Endodermal cell (in vitro differentiated cells): ENCODE measurements at regions not wholly inside any gene's neighbourhood (a gene's known extent, or its start where the extent isn't known, plus 50 kb on each side); places are given as distances from the start of the nearest gene placed in this dataset.

Experiments
- DNase-seq: peaks from one replicate; pipeline ENCODE4 v3.0.0-alpha.2; 2017
- H3K27ac ChIP-seq: 2 replicates; pipeline ENCODE4 v1.5.1; 2013; ENCODE audit warnings: mild to moderate bottlenecking, low read depth, low read length, moderate library complexity
- H3K27me3 ChIP-seq: 2 replicates; pipeline ENCODE4 v1.6.1; 2013; ENCODE audit warnings: mild to moderate bottlenecking, low read length, moderate library complexity; ENCODE audit not compliant: insufficient read depth, control insufficient read depth, poor library complexity, severe bottlenecking
- H3K36me3 ChIP-seq: 2 replicates; pipeline ENCODE4 v1.7.0; 2013; ENCODE audit warnings: mild to moderate bottlenecking, low read length, moderate library complexity; ENCODE audit not compliant: control insufficient read depth, insufficient read depth
- H3K4me1 ChIP-seq: one replicate; pipeline ENCODE4 v1.7.0; 2013; ENCODE audit warnings: low read length; ENCODE audit not compliant: control insufficient read depth, insufficient read depth
- H3K4me3 ChIP-seq: 2 replicates; pipeline ENCODE4 v1.5.1; 2013; ENCODE audit warnings: mild to moderate bottlenecking, low read length, moderate library complexity
- H3K9ac ChIP-seq: 2 replicates; pipeline ENCODE4 v1.6.1; 2013; ENCODE audit warnings: mild to moderate bottlenecking, low read length, moderate library complexity; ENCODE audit not compliant: poor library complexity, severe bottlenecking; ENCODE audit errors: extremely low read depth
- H3K9me3 ChIP-seq: 2 replicates; pipeline ENCODE4 v1.6.1; 2013; ENCODE audit warnings: mild to moderate bottlenecking, low read length, moderate library complexity; ENCODE audit not compliant: control insufficient read depth
- H3K27ac Mint-ChIP-seq: 2 replicates; pipeline ENCODE4 v1.8.0; 2020; ENCODE audit warnings: mixed read lengths
- H3K27me3 Mint-ChIP-seq: 2 replicates; pipeline ENCODE4 v1.8.0; 2021; ENCODE audit warnings: mild to moderate bottlenecking, mixed read lengths; ENCODE audit not compliant: insufficient read depth
- H3K36me3 Mint-ChIP-seq: 2 replicates; pipeline ENCODE4 v1.8.0; 2020; ENCODE audit warnings: low read depth, mixed read lengths
- H3K4me1 Mint-ChIP-seq: 2 replicates; pipeline ENCODE4 v1.8.0; 2020; ENCODE audit warnings: mixed read lengths
- H3K4me3 Mint-ChIP-seq: 2 replicates; pipeline ENCODE4 v1.8.0; 2020; ENCODE audit warnings: mild to moderate bottlenecking, moderate library complexity, mixed read lengths
- H3K9me3 Mint-ChIP-seq: 2 replicates; pipeline ENCODE4 v1.8.0; 2020; ENCODE audit warnings: mild to moderate bottlenecking, mixed read lengths
- WGBS, 2 experiments: methylation state at CpG; one replicate each; pipeline versions ENCODE4 v1.1.5 to v1.1.7; 2013; ENCODE audit warnings: missing lambda C conversion rate in 2 of 2, mixed read lengths in 1 of 2; ENCODE audit not compliant: insufficient coverage in 1 of 2, insufficient read length in 1 of 2; 5-methylcytosine and 5-hydroxymethylcytosine counted together
- TF ChIP-seq, protein P1 (sequence below): fragments of 200-600 bp; sonication (generic); conservative IDR thresholded peaks from 2 replicates; pipeline ENCODE4 v1.5.0; 2021; ENCODE audit warnings: antibody characterized with exemption, mild to moderate bottlenecking

DNA sequence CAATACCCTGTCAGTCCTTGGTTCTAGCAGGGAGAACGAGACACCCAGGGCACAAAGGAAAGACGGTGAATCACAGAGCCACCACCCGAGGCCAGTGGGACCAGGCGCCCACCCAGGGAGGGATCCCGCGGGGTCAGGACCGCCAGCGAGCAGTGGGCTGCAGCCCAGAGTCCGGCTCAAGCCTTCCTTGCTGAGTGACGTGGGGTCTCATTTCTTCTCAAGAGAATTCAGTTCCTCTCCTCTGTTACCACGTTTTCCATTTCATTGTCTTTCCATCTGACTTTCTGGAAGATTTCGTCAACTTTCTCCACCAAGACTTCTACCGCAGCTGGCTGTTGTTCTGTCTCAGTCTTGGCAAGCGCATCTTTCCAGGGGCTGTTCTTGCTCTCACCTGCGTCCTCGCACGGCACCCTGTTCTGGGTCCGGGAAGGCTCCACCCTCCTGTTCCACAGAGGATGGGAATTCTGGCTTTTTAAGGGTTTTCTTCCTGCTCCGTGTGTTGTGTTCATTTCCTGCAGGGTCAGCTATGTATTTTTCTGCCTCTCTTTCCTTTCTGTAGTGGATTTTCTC, 248.6 kb downstream of the NDUFA10 start:
- TF ChIP-seq, protein P1, sequence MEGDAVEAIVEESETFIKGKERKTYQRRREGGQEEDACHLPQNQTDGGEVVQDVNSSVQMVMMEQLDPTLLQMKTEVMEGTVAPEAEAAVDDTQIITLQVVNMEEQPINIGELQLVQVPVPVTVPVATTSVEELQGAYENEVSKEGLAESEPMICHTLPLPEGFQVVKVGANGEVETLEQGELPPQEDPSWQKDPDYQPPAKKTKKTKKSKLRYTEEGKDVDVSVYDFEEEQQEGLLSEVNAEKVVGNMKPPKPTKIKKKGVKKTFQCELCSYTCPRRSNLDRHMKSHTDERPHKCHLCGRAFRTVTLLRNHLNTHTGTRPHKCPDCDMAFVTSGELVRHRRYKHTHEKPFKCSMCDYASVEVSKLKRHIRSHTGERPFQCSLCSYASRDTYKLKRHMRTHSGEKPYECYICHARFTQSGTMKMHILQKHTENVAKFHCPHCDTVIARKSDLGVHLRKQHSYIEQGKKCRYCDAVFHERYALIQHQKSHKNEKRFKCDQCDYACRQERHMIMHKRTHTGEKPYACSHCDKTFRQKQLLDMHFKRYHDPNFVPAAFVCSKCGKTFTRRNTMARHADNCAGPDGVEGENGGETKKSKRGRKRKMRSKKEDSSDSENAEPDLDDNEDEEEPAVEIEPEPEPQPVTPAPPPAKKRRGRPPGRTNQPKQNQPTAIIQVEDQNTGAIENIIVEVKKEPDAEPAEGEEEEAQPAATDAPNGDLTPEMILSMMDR, result no peak
- H3K4me3 ChIP-seq, result no peak overlapping the region
- H3K9me3 Mint-ChIP-seq, result peaks cover 19% of the 10 kb centered on the region
- H3K36me3 ChIP-seq, result no peaks in the 10 kb centered on the region
- H3K4me1 ChIP-seq, result no peaks in the 10 kb centered on the region
- peaks cover 3% of the 10 kb centered on the region for H3K9me3 ChIP-seq
- H3K4me1 Mint-ChIP-seq, result no peaks in the 10 kb centered on the region
- H3K27ac ChIP-seq, result no peak overlapping the region
- H3K9ac ChIP-seq, result no peak overlapping the region
- peak; percentile 37 for DNase-seq
- no peaks in the 10 kb centered on the region for H3K27me3 ChIP-seq
- H3K4me3 Mint-ChIP-seq, result no peak overlapping the region
- peaks cover 8% of the 10 kb centered on the region for H3K27me3 Mint-ChIP-seq
- WGBS, 2 experiments, result 92 to 95% methylated on average over 15 to 19 of the region's 19 CpGs
- no peak overlapping the region for H3K27ac Mint-ChIP-seq
- no peaks in the 10 kb centered on the region for H3K36me3 Mint-ChIP-seq

DNA sequence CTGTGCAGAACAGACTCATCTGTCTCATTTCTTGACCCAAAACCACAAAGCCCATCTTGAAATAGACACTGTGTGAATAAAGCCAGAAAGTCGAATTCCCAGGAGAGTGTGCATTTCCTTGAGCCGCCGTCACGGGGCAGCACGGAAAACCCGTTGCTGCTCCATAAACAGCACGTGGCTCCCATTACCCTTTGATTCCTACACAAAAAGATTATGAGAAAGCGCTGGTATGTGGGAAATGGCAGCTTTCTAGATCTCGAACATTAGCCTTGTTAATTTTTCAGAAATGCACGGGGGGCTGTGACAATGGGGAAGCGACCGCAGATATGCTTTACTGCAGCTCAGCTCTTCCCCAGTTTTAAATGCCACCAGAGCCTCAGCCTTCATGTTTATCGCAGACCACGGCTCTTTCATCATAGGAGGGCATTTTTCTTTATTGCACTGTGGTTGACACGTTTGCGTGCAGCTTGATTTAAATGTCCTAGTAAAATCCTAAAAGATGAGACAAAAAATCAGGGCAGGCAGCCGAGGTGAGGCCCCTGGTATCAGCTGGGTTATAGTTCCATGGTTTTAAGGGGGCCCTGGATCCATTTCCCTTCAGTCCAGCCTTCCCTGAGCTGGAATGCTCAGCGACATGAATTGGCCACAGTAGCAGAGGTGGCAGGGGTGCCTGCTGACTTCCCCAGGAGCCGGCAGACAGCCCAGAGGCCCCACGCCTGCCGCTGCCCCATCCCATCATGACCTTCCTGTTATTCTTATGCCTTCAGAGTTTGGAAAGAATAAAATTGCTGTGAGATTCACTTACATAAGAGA, 249.3 kb downstream of the NDUFA10 start:
- no peaks in the 10 kb centered on the region for H3K4me1 ChIP-seq
- peak; percentile 25 for DNase-seq
- no peak overlapping the region for H3K4me3 ChIP-seq
- Mint-ChIP-seq H3K4me1 (no peaks in the 10 kb centered on the region), H3K9me3 (peaks cover 23% of the 10 kb centered on the region), H3K36me3 (no peaks in the 10 kb centered on the region), H3K27me3 (peaks cover 8% of the 10 kb centered on the region), H3K4me3 (no peak overlapping the region), H3K27ac (no peak overlapping the region)
- H3K36me3 ChIP-seq, result no peaks in the 10 kb centered on the region
- TF ChIP-seq, protein P1, result no peak
- no peak overlapping the region for H3K9ac ChIP-seq
- H3K27me3 ChIP-seq, result no peaks in the 10 kb centered on the region
- no peak overlapping the region for H3K27ac ChIP-seq
- WGBS, 2 experiments, result 82 to 86% methylated on average over 16 to 21 of the region's 21 CpGs
- H3K9me3 ChIP-seq, result peaks cover 7% of the 10 kb centered on the region

DNA sequence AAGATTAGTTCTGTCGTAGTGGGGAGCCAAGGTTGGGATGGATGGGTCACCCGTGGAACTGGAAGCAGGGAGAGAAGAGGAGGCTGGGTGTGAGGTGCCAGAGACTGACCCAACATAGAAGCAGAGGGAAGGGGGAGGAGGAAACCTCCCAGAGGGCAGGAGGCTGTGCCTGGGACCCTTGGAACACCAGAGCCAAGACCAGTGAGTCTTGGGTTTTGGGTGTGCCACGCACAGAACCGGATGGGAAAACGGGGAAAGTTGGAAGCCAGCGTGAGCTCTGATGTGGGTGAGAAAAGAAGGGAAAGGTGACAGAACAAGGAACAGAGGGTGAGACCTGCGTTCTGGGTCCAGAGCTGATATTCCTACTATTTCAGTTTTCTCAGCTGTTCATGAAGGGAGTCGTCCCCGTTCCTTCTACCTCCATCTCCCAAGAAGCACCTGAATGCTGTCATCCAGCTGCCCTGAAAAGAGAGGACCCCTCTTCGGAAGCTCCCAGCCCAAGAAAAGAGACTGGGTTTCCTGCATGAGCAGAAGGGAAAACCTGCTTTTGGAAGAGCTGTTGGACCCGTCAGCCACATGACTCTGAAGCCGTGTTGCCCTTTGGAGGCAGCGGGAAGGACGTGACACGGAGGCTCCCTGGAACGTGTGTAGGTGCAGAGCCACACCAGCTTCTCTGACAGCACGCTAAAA, 250.1 kb downstream of the NDUFA10 start:
- H3K9me3 ChIP-seq, result peaks cover 7% of the 10 kb centered on the region
- H3K4me1 Mint-ChIP-seq, result no peaks in the 10 kb centered on the region
- no peaks in the 10 kb centered on the region for H3K36me3 Mint-ChIP-seq
- H3K27me3 Mint-ChIP-seq, result peaks cover 8% of the 10 kb centered on the region
- 90 to 94% methylated on average over 14 to 17 of the region's 17 CpGs for WGBS, 2 experiments
- no peak overlapping the region for H3K4me3 ChIP-seq
- no peaks in the 10 kb centered on the region for H3K36me3 ChIP-seq
- peak; percentile 10 for DNase-seq
- TF ChIP-seq, protein P1, result no peak
- H3K4me1 ChIP-seq, result no peaks in the 10 kb centered on the region
- no peak overlapping the region for H3K27ac Mint-ChIP-seq
- no peak overlapping the region for H3K27ac ChIP-seq
- H3K9ac ChIP-seq, result no peak overlapping the region
- H3K9me3 Mint-ChIP-seq, result peaks cover 17% of the 10 kb centered on the region
- H3K27me3 ChIP-seq, result no peaks in the 10 kb centered on the region
- no peak overlapping the region for H3K4me3 Mint-ChIP-seq
